Hindlimb muscle (tissue), 1 donor: ENCODE measurements at regions not wholly inside any gene's neighbourhood (a gene's known extent, or its start where the extent isn't known, plus 50 kb on each side); places are given as distances from the start of the nearest gene placed in this dataset.
A peak's percentile ranks its signal among the peaks of the same experiment; 100 is the strongest.
"Not testable (repeated sequence)": the region's sequence is repeated elsewhere in the genome, so short reads cannot be mapped to it uniquely, and the experiment has no call there.

Experiments
- DNase-seq: peaks from one replicate; pipeline ENCODE4 v3.0.0-alpha.2; 2013

DNA sequence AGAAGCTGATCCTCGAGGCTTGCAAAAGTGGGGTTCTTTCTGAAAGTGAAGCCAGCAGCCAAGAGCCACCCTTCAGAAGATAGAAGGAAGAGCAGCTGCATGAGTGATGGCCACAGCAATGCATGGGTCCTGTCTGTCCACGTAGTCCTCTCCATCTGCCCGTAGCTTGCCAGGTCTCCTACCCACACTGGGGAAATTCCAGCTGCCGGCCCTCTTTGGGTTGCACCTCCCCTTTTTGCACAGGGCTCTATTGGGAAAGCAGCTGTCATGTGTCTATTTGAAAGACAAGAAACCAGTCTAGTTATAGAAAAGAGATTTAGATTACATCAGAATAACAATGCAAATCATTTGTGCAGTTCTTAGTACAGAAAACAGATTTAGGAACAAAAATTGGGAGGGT lies 204.4 kb downstream of the GIPC2 start:
- DNase-seq = no peak

DNA sequence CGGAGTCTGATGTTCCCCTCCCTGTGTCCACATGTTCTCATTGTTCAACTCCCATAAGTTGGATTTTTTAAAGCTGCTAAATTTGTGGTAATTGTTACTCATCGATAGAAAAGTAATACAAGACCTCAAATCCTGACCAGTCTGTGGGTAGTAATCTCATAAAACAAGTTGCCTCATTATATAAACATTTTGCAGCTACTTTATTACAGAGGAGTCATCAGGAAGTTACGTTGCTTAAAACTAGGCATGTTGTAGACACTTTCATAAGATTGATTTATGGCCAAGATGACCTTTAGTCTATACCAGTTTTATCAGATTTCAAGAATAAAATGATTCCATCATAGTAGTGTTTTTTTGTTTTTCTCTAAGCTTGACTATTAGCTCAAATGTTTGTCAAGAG lies 208.8 kb downstream of the GIPC2 start:
- DNase-seq = no peak

DNA sequence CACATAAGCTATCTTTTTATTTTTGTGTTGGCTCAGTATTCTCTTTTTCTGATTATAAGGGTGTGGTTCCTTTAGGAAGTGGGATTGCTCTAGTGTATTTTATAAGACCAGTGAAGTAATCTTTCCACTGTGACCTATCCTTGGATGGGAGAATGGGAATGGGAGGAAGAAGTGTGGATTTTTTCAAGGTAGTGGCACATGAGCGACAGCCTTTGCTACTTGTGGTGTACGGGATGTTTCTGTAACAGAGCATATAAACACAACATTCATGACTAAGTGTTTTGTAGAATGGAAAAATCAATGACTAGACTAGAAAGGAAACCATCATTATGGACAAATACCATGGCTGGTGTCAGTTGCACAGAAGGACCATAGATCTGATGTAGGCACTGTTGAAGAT lies 209.6 kb downstream of the GIPC2 start:
- DNase-seq = no peak

DNA sequence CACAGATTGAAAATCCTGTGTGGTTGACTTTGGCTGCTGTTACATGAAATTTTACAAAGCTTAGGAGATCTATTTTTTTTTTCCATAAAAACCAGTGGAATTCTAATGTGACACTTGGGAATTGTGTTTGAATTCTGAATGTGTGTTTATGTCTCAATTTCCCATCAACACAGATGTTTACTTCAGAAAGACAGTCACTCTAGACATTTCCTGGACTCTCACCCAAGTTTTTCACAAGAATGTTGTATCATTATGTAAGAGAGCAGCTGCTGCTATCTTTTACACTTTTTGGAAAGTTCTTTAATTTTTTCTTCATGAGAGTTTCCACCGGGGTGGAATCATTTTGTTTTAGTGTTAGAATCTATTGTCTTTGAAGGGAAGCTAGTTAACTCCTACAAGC lies 210.1 kb downstream of the GIPC2 start:
- peak; percentile 11 for DNase-seq

DNA sequence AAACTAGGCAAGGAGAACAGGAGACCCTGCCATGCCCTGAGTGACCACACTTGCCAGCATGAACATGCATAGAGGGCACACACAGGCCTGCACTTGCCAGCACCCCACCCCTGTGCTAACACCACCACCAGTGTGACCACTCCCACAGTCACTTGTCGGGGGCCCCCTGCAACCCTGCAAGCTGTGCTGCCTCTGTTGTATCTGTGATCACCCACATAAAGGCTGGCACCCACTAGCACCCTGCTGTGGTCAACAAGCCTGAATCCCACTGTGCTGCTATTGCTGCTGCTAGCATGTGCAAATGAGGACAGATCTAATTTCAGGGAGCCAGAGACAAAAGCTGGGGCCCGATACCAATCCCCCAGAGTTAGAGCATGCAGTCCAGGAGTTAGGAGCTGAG lies 217.7 kb downstream of the GIPC2 start:
- no peak for DNase-seq

DNA sequence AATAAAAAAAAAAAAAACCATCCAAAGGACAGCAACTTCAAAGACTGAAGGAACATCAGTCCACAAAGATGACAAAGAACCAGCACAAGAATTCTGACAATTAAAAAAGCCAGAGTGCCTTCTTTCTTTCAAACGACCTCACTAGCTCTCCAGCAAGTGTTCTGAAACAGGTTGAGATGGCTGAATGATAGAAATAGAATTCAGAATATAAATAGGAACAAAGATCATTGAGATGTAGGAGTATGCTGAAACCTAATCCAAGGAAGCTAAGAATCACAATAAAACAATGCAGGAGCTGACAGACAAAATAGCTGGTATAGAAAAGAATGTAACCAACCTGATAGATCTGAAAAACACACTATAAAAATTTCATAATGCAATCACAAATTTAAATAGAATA lies 218.2 kb downstream of the GIPC2 start:
- no peak for DNase-seq

DNA sequence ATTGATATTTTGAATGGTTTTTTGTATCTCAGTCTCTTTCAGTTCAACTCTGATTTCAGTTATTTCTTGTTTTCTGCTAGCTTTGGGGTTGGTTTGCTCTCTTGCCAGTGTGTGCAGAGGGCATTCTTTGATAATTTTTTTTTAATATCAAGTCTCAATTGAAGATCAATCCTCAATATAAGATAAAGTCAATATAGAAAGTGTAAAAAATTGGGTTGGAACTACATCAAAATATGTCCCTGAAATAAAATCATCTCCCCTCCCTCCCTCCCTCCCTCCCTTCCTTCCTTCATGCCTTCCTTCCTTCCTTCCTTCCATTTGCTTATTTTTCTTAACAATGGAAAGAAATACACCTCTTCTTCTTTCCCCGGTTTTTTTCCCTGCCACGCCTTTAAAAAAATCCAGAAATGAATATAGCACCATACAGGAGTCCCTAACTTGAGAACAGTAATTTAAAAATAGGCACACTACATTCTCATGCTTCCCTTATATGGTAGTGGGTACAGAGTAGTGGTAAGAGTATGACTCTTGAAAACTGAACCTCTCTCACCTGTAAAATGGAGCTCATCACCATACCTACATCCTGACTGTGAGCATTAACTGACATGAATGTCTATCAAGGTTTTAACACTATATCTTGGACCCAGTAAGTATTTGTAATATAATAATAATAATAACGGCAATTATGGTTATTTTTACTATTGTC lies 221.9 kb downstream of the GIPC2 start:
- DNase-seq = no peak

DNA sequence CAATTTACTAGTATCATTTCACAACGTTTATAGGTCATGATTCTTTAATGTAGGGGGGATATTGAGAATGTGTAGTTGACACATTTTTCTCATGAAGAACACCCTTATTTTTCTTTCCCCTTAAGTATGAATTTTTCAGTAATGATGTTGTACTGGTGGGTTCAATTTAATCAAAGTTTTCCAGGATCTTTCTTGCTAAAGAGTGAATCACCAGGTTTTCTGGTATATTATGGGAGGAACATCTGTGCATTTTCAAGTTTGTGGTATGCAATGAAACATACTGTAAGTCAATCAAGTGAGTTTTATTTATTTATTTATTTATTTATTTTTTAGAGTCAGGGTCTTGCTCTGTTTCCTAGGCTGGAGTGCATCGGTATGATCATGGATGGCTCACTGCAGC lies 221.2 kb upstream of the PTGFR start:
- no peak for DNase-seq

DNA sequence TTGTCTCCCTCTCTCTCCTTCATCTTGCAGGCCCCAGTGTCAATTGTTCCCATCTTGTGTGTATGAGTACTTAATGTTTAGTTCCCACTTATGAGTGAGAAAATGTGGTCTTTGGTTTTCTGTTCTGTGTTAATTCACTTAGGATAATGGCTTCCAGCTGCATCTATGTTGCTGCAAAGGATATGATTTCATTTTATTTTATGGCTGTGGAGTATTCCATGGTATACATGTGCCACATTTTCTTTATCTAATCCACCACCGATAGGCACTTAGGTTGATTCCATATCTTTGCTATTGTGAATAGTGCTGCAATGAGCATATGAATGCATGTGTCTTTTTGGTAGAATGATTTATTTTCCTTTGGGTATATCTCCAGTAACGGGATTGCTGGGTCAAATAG lies 219.4 kb upstream of the PTGFR start:
- not testable (repeated sequence) for DNase-seq

DNA sequence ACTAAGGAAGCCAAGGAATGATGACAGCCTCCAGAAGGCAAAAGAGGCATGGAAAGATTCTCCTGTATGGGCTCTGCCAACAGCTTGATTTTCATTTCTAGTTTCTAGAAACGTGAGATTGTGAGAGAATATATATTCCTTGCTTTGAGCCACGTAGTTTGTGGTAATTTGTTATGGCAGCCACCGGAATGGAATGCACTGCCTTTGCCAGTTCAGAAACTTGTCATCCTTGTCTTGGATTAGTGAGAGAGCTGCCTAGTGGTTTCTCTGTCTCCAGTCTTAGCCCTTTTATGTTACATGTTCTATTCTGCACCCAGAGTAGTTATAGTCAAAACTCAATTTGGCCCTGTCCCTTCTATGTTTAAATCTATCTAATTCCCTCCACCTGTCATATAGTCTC lies 216.0 kb upstream of the PTGFR start:
- no peak for DNase-seq

DNA sequence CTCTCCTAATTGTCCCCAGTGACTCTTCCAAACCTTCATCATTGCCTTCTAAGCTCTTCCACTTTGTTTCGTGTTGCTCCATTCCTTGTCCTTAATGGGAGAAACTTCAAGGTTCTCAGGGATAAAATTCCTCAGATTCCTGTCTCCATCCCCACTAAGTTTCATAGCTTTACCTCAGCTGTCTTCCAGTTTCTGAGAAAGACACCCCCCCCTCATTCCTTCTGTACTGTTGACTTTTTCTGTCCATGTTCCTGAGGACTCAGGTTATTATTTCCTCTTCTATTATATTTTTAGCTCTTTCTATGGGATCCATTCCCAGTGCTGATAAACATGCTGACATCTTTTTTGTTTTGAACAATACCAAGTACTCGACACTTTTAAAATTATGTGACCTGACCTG lies 215.3 kb upstream of the PTGFR start:
- no peak for DNase-seq

DNA sequence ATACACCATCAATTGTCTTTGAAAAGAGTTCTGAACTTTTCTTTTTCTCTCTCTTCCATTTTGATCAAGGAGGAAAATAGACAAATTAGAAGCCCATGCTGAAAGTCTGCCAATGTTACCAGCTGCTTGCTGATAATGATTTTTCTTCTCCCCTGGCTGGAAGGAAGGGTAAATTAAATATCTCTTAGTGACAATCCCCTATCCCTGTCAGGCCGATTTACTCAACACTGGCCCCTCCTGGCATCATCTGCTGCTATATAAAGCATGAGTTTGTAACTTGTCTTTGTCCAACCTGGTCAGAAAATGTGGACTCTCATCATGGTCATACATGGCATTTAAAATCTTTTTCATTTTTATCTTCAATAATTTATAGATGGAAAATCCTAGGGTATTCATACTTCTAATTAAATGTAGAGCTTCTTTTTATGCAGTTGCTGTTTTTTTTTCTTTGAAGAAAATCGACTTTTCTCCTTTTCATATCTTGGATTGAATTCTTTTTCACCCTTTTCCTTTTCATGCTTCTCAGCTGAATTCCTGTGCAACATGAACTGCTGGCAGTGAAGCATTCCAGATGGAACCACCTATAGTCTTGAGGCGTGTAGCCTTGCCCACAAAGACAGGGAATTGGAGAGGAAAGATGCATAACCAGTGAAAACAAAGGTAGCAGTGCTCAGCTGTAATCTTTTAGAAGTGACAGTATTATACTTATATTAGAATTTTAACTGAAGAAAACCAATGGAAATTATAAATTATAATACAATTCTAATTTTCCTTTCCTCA lies 214.7 kb upstream of the PTGFR start:
- DNase-seq = no peak

DNA sequence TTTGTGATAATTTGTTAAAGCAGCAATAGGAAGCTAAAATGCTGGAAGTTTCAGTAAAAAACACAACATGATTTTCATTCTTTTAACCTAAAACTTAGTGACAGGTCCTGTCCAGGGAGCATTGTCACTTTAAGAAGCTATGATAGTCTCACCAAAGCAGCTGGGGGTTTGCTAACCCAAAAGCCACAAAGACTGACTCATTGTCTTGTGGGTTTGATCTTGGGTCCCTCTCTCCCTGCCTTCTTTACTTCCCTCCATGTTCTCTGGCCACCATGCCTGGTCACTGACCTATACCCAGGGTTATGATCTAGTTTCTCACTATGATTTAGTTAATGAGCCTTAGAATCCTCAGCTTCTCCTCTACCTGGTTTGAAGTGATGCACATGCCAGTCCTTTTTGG lies 213.5 kb upstream of the PTGFR start:
- no peak for DNase-seq

DNA sequence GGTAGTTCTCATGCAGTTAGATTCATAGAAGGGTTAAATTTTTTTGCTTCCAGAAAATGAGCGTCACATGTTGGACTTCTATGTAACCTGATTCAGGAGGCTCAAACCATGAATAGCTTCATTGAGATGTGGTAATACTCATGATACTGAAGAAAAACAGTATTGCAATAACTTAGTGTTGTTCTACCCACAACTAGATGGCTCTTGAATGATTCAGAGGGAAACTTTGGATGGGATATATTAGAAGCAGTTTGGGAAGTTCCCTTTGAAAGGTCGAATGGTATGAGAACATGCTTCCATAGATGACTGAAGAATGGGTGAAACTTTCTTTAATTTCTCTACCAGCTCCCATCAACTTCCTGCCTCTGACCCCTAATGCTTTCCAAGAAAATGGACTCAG lies 211.7 kb upstream of the PTGFR start:
- DNase-seq = no peak

DNA sequence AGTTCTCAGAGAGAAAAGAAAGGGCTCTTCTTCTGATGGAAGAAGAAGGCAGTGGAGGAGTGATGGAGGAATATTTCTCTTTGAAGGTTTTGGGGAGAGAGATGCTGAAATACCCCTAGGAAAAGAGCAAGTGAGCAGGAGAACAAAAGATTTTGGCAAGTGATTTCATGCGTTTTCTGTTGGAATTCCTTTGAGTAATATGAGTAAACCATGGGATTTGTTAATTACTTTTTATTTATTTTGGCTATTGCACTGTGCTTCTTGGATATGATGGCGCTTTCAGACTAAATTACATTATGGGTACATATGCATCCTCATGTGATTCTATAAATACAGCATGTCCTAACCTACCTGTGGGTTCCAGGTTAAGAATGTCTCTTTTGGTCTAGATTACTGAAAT lies 210.1 kb upstream of the PTGFR start:
- DNase-seq = no peak

DNA sequence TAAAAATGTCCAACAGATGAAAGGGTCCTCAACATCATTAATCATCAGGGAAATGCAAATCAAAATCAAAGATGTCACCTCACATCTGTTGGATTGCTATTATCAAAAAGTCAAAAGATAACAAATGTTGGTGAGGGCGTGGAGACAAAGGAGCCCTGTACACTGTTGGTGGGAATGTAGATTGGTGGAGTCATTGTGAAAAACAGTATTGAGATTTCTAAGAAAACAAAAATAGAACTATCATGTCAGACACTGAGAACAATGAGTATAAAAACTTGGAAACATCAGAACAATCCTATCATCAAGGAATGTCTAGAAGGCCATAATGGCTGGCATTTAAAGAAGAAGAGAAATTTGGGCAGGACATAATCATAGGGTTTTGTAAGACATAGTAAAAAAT lies 209.2 kb upstream of the PTGFR start:
- DNase-seq = no peak

DNA sequence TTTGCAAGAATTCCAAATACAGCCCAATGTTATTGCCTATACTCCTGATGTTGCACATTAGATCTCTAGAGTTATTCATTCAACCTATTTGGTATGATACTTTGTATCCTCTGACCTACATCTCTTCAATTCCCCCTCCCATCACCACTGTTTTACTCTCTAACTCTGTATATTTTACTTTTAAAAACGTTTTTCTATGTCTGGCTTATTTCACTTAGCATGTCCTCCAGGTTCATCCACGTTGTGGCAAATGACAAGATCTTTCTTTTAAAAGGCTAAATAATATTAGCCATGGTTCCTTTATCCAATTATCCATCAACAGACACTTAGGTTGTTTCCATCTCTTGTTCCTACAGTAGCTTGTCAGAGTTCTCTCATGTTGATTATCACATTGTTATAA lies 207.1 kb upstream of the PTGFR start:
- DNase-seq = no peak

DNA sequence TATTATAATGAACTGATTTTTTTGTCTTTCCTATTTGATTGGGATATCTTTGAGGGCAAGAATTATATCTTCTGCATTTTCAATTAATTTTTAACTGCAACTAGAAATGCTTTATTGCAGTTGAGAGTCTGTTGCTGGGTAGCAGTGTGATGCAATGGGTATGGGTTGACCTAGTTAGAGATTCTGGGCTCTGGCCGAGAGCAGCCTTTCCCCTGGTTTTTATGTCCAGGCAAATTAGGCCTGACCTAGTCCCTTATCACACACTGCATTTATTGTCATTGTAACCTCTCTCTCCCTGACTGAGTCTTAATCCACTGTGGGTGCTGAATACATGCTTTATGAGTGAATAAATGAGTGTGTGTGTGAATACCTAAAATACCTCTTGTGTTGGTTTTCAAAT lies 206.4 kb upstream of the PTGFR start:
- DNase-seq = no peak

DNA sequence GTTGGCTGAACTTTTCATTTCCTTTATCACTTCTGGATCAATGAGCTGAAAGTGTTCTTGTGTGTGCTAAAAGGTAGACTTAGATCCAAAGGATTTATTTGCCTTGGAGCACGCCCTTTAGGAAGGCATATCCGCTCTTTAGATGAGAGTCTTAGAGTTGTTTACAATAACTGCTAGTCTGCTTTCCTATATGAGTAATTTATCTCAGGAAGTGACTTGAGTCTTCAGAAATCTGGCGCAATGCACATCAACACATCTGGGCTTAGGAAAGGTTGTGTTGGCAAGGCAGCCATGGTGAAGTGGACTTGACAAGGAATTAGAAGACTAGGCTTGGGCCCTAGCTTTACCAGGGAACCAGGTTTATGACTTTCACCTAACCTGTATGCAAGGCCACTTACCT lies 204.1 kb upstream of the PTGFR start:
- no peak for DNase-seq

DNA sequence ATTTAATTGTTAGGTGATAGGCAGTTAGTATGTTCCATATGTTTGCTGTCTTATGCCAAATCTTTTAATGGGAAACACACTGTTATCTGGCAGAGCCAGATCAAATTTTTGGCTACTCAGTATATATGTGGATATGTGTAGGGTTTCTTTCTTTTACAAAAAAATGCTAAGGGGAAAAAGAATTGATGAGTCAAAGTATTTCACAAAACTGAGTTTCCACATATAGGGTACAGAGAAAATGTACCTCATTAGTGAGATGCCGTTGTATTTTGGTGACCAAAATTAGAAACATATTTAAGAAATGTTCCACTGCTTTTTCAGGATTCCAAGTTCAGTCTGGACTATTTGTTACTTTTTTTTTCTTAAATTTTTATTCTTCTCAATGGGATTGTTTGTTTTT lies 201.2 kb upstream of the PTGFR start:
- DNase-seq = no peak

DNA sequence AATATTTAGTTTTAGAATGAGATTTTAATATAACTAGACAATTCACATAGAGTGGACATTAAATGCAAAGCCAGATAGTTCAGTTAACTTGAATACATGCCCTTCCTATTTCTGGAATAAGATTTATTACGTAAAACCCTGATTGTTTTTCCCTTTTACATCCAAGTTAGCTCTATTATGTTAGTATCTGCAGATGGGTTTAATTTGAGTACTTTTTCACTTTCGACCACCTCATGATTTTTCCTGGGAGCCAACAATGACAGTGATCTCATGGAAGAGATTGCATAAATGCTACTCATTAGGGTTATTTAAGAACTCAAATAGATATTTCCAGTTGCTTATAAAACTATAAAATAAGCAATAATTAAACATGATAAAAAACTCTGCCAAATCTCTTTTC lies 199.4 kb upstream of the PTGFR start:
- DNase-seq = peak; percentile 32

DNA sequence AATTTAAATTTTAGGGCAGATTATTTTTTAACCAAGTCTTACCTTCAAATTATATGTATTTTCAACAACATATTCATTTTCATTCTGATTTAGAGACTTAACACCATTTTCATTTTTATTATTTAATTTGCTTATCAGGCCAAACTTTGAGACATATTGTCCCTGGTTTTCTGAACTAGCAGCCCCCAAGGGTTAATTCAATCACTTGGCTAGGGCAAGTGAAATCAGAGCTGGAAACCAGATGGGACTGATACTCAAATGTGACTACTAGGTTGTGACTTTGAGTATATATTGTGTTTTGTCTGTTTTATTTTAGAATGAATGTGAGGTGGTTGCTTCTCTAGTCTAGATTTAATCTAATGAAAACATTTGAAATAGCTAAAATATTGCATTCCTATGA lies 198.9 kb upstream of the PTGFR start:
- DNase-seq = no peak

DNA sequence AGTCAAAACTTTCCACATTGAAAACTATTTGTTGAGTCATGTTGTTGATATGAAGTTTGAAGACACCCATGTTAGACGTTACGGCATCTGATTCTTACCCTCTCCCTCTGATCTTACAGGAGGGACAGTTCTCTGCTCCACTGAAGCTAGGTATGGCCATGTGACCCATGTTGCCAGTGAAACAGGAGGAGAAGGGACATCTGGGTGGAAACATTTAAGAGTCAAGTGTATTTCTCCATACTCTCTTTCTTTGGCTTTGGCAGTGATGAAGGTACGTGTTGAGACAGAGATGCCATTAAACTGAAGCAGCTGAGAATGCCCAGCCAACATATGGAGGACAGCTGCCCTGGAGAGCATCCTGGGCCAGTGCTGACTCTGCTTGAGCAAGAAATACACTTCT lies 198.4 kb upstream of the PTGFR start:
- peak; percentile 19 for DNase-seq

DNA sequence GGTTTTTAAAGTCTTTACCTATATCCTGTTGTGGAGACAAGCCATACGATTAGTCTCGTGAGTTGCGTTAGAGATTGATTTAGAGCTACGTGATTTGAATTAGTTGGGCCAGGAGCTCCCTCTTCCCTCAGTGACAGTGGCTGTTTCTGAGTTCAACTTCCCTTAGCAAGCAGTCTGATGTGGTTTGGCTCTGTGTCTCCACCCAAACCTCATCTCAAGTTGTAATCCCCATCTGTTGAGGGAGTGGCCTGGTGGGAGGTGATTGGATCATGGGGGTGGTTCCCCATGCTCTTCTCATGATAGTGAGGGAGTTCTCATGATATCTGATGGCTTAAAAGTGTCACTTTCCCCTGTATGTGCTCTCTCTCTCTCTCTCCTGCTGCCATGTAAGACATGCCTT lies 192.9 kb upstream of the PTGFR start:
- no peak for DNase-seq

DNA sequence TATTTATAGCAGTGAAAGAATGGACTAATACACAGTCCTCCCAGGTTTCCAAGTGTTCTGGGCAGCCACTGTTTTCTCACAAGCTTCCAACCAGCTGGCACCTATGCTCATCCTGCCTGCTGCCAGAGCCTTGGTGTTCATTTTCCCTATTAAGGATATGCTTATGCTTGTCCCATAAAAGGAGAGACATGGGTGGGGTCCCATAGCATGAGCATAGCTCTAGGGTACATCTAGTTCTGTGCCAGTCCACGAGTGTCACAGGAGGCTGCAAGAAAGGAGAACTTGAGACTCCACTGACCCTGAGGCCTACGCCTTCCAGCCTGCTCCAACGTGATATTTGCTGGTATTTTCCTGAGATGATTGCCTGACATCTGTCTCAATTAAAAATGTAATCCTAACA lies 192.4 kb upstream of the PTGFR start:
- no peak for DNase-seq
